Osteoblast (primary cell): ENCODE measurements at regions not wholly inside any gene's neighbourhood (a gene's known extent, or its start where the extent isn't known, plus 50 kb on each side); places are given as distances from the start of the nearest gene placed in this dataset.

Experiments used
- DNase-seq: peaks from one replicate; pipeline ENCODE4 v3.0.0; 2011; ENCODE audit warnings: low spot score, mixed read lengths; ENCODE audit not compliant: insufficient read length; ENCODE audit errors: missing footprints
- H2AFZ ChIP-seq: 2 replicates; pipeline ENCODE4 v1.6.0; 2011; ENCODE audit warnings: mild to moderate bottlenecking, low read length
- H3K27ac ChIP-seq: 2 replicates; pipeline ENCODE4 v1.5.1; 2011; ENCODE audit warnings: mild to moderate bottlenecking, low read depth, low read length, moderate library complexity
- H3K27me3 ChIP-seq: 2 replicates; pipeline ENCODE4 v1.6.0; 2012; ENCODE audit warnings: mild to moderate bottlenecking, control low read depth, inconsistent platforms, low read length, moderate library complexity; ENCODE audit not compliant: insufficient read depth
- H3K36me3 ChIP-seq: 2 replicates; pipeline ENCODE4 v1.5.1; 2011; ENCODE audit warnings: mild to moderate bottlenecking, low read length, control low read depth, moderate library complexity; ENCODE audit not compliant: insufficient read depth
- H3K4me1 ChIP-seq: 2 replicates; pipeline ENCODE4 v1.5.1; 2011; ENCODE audit warnings: mild to moderate bottlenecking, low read length, control low read depth, moderate library complexity; ENCODE audit not compliant: insufficient read depth
- H3K4me2 ChIP-seq: 2 replicates; pipeline ENCODE4 v1.6.0; 2011; ENCODE audit warnings: mild to moderate bottlenecking, low read length; ENCODE audit not compliant: insufficient read depth
- H3K4me3 ChIP-seq: fragments of 200-600 bp; sonication (generic); 3 replicates; pipeline ENCODE4 v1.5.1; 2012; ENCODE audit warnings: mild to moderate bottlenecking, low read length, inconsistent platforms; ENCODE audit not compliant: insufficient read depth
- H3K79me2 ChIP-seq: 2 replicates; pipeline ENCODE4 v1.6.0; 2012; ENCODE audit warnings: mild to moderate bottlenecking, low read length, control low read depth, inconsistent platforms; ENCODE audit not compliant: insufficient read depth
- H3K9me3 ChIP-seq: 2 replicates; pipeline ENCODE4 v1.5.1; 2011; ENCODE audit warnings: low read depth, low read length, control low read depth
- H4K20me1 ChIP-seq: 2 replicates; pipeline ENCODE4 v1.6.0; 2012; ENCODE audit warnings: mild to moderate bottlenecking, low read length, control low read depth; ENCODE audit not compliant: insufficient read depth
- CTCF ChIP-seq: IDR thresholded peaks from 2 replicates; pipeline ENCODE4 v1.5.1; 2011; ENCODE audit warnings: mild to moderate bottlenecking, low read depth, low read length, moderate library complexity; ENCODE audit errors: extremely low read depth

GRCh38 chr10:130403153-130404075, 267.2 kb downstream of the GLRX3 start:
- Histone ChIP-seq H3K36me3 (no peaks in the 10 kb centered on the region), H3K9me3 (no peaks in the 10 kb centered on the region), H3K27me3 (no peaks in the 10 kb centered on the region), H2AFZ (no peak overlapping the region), H3K4me1 (no peaks in the 10 kb centered on the region), H3K79me2 (no peaks in the 10 kb centered on the region), H3K4me3 (no peak overlapping the region), H3K4me2 (no peak overlapping the region), H4K20me1 (no peaks in the 10 kb centered on the region), H3K27ac (no peak overlapping the region)
- DNase-seq, result no peak
- no peak for TF ChIP-seq CTCF

GRCh38 chr10:130404476-130405055, 268.4 kb downstream of the GLRX3 start:
- H3K79me2 ChIP-seq, result no peaks in the 10 kb centered on the region
- H3K4me2 ChIP-seq, result no peak overlapping the region
- no peaks in the 10 kb centered on the region for H3K36me3 ChIP-seq
- no peak for TF ChIP-seq CTCF
- no peak overlapping the region for H3K4me3 ChIP-seq
- H3K27ac ChIP-seq, result no peak overlapping the region
- no peaks in the 10 kb centered on the region for H3K9me3 ChIP-seq
- H3K27me3 ChIP-seq, result no peaks in the 10 kb centered on the region
- no peaks in the 10 kb centered on the region for H4K20me1 ChIP-seq
- no peaks in the 10 kb centered on the region for H3K4me1 ChIP-seq
- no peak for DNase-seq
- H2AFZ ChIP-seq, result no peak overlapping the region

GRCh38 chr10:130407052-130407451, 270.9 kb downstream of the GLRX3 start:
- Histone ChIP-seq H3K4me2 (no peak overlapping the region), H3K4me3 (no peak overlapping the region), H3K27ac (no peak overlapping the region), H2AFZ (no peak overlapping the region), H4K20me1 (no peaks in the 10 kb centered on the region), H3K27me3 (no peaks in the 10 kb centered on the region), H3K79me2 (no peaks in the 10 kb centered on the region), H3K4me1 (no peaks in the 10 kb centered on the region), H3K9me3 (no peaks in the 10 kb centered on the region), H3K36me3 (no peaks in the 10 kb centered on the region)
- no peak for TF ChIP-seq CTCF
- DNase-seq, result no peak

GRCh38 chr10:130409331-130409730, 273.1 kb downstream of the GLRX3 start:
- Histone ChIP-seq H3K27ac (no peak overlapping the region), H4K20me1 (no peaks in the 10 kb centered on the region), H3K4me2 (no peak overlapping the region), H3K4me1 (no peaks in the 10 kb centered on the region), H3K79me2 (no peaks in the 10 kb centered on the region), H3K9me3 (no peaks in the 10 kb centered on the region), H3K27me3 (no peaks in the 10 kb centered on the region), H2AFZ (no peak overlapping the region), H3K4me3 (no peak overlapping the region), H3K36me3 (no peaks in the 10 kb centered on the region)
- no peak for DNase-seq
- no peak for TF ChIP-seq CTCF
